HG02610 (cell line): ENCODE measurements at regions not wholly inside any gene's neighbourhood (a gene's known extent, or its start where the extent isn't known, plus 50 kb on each side); places are given as distances from the start of the nearest gene placed in this dataset.
"Not testable (repeated sequence)": the region's sequence is repeated elsewhere in the genome, so short reads cannot be mapped to it uniquely, and the experiment has no call there.

Source experiments
- ATAC-seq: cut with Tn5 transposase; IDR thresholded peaks from one replicate; pipeline ENCODE4 v1.9.1; 2021; ENCODE audit warnings: mild to moderate bottlenecking, moderate library complexity; ENCODE audit not compliant: unreplicated experiment

GRCh38 chr12:44457465-44457864, 418.6 kb downstream of the NELL2 start:
- ATAC-seq, result no peak

DNA sequence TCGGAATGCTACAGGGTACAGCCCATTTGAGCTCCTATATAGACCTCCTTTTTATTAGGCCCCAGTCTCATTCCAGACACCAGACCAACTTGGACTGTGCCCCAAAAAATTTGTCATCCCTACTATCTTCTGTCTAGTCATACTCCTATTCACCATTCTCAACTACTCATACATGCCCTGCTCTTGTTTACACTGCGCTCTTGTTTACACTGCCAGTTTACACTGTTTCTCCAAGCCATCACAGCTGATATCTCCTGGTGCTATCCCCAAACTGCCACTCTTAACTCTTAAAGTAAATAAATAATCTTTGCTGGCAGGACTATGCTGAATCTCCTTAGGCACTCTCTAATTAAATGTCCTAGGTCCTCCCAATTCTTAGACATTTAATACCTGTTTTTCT, 421.2 kb downstream of the NELL2 start:
- not testable (repeated sequence) for ATAC-seq

- no peak for ATAC-seq
These were observed 429.9 kb downstream of the NELL2 start for GRCh38 chr12:44446181-44446580.

GRCh38 chr12:44441155-44441554, 435.0 kb downstream of the NELL2 start:
- ATAC-seq, result peak; percentile 58
